ENCODE measurements at regions not wholly inside any gene's neighbourhood (a gene's known extent, or its start where the extent isn't known, plus 50 kb on each side); places are given as distances from the start of the nearest gene placed in this dataset.

- no peak for DNase-seq
Measured at GRCh38 chr12:30506411-30506810, 189.3 kb downstream of the IPO8 start.

- no peak for DNase-seq
Measured at GRCh38 chr12:30501718-30502117, 194.0 kb downstream of the IPO8 start.

GRCh38 chr12:30500532-30500931 lies 195.1 kb downstream of the IPO8 start:
- DNase-seq, result no peak

GRCh38 chr12:30485230-30485890 lies 210.3 kb downstream of the IPO8 start:
- no peak for DNase-seq

- DNase-seq, result no peak
Measured at GRCh38 chr12:30484658-30485057, 211.0 kb downstream of the IPO8 start.

GRCh38 chr12:30482650-30483049 lies 213.0 kb downstream of the IPO8 start:
- no peak for DNase-seq

GRCh38 chr12:30473274-30473673 lies 222.4 kb downstream of the IPO8 start:
- DNase-seq, result no peak

GRCh38 chr12:30466093-30466585 lies 229.5 kb downstream of the IPO8 start:
- DNase-seq, result no peak

- no peak for DNase-seq
Measured at GRCh38 chr12:30463636-30464035, 232.0 kb downstream of the IPO8 start.

GRCh38 chr12:30462249-30462648 lies 233.4 kb downstream of the IPO8 start:
- DNase-seq, result no peak

GRCh38 chr12:30461026-30461615 lies 234.5 kb downstream of the IPO8 start:
- peak; percentile 37 for DNase-seq

- DNase-seq, result no peak
Measured at GRCh38 chr12:30458453-30458852, 237.2 kb downstream of the IPO8 start.

- DNase-seq, result no peak
Measured at GRCh38 chr12:30457621-30458289, 237.9 kb downstream of the IPO8 start.

- DNase-seq, result no peak
Measured at GRCh38 chr12:30450872-30451271, 244.8 kb downstream of the IPO8 start.

- DNase-seq, result no peak
Measured at GRCh38 chr12:30450226-30450625, 245.4 kb downstream of the IPO8 start.

- DNase-seq, result no peak
Measured at GRCh38 chr12:30448038-30448437, 247.6 kb downstream of the IPO8 start.

- no peak for DNase-seq
Measured at GRCh38 chr12:30447061-30447750, 248.5 kb downstream of the IPO8 start.

- no peak for DNase-seq
Measured at GRCh38 chr12:30442461-30442860, 253.2 kb downstream of the IPO8 start.

GRCh38 chr12:30440826-30441602 lies 254.7 kb downstream of the IPO8 start:
- peak; percentile 43 for DNase-seq

GRCh38 chr12:30439201-30439600 lies 256.5 kb downstream of the IPO8 start:
- DNase-seq, result no peak

GRCh38 chr12:30438601-30439041 lies 257.0 kb downstream of the IPO8 start:
- no peak for DNase-seq

GRCh38 chr12:30437616-30438015 lies 258.1 kb downstream of the IPO8 start:
- DNase-seq, result peak; percentile 23

GRCh38 chr12:30437044-30437443 lies 258.6 kb downstream of the IPO8 start:
- DNase-seq, result no peak
